Large intestine (tissue), 3 donors: ENCODE measurements at regions not wholly inside any gene's neighbourhood (a gene's known extent, or its start where the extent isn't known, plus 50 kb on each side); places are given as distances from the start of the nearest gene placed in this dataset.
"Not testable (repeated sequence)": the region's sequence is repeated elsewhere in the genome, so short reads cannot be mapped to it uniquely, and the experiment has no call there.

Experiments
- DNase-seq, 2 donors: peaks; one replicate each; pipeline versions ENCODE4 v3.0.0 to v3.0.0-alpha.2; 2013
- H3K27ac ChIP-seq: one replicate; pipeline ENCODE4 v1.5.1; 2013; ENCODE audit warnings: low read length
- H3K27me3 ChIP-seq: 2 replicates; pipeline ENCODE4 v1.6.1; 2013; ENCODE audit warnings: low read length; ENCODE audit not compliant: control insufficient read depth, insufficient read depth
- H3K36me3 ChIP-seq: 2 replicates; pipeline ENCODE4 v1.6.1; 2013; ENCODE audit warnings: low read length; ENCODE audit not compliant: control insufficient read depth, insufficient read depth
- H3K4me1 ChIP-seq: one replicate; pipeline ENCODE4 v1.6.1; 2013; ENCODE audit warnings: low read length; ENCODE audit not compliant: control insufficient read depth, insufficient read depth
- H3K4me3 ChIP-seq: one replicate; pipeline ENCODE4 v1.5.1; 2013; ENCODE audit warnings: low read length
- H3K9me3 ChIP-seq: one replicate; pipeline ENCODE4 v1.6.1; 2013; ENCODE audit warnings: mild to moderate bottlenecking, low read depth, low read length, moderate library complexity; ENCODE audit not compliant: control insufficient read depth
- WGBS: methylation state at CpG from one replicate; pipeline ENCODE4 v1.1.5; 2013; ENCODE audit warnings: low lambda C conversion rate; ENCODE audit not compliant: insufficient coverage; 5-methylcytosine and 5-hydroxymethylcytosine counted together

GRCh38 chr15:22579213-22579612 lies 120.5 kb downstream of the GOLGA6L22 start:
- no CpG with 5 or more reads among the region's 2 CpGs for WGBS
- not testable (repeated sequence) for H3K4me1 ChIP-seq, H3K9me3 ChIP-seq, H3K27me3 ChIP-seq, H3K4me3 ChIP-seq, H3K27ac ChIP-seq, H3K36me3 ChIP-seq, DNase-seq

DNA sequence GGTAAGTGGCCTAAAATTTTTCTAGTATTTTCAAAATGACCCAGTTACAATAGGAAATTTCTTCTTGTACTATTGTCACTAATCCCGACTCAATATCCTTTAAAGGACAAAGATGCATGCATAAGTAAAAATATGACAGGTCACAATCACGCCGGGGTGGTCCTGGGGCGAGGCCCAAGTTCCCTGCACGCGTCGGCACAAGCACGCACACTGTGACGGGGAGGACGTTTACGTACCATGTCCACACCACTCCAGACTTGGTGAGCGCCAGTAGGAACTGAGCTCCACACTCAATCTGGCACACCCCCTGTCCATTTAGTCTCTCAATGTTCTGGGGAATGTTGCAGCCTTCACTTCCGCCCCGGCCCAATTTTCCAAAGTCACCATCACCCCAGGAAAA lies 128.7 kb downstream of the GOLGA6L22 start:
- not testable (repeated sequence) for H3K36me3 ChIP-seq, H3K27ac ChIP-seq, H3K9me3 ChIP-seq, DNase-seq, H3K4me1 ChIP-seq, H3K4me3 ChIP-seq, H3K27me3 ChIP-seq
- WGBS, result no CpG with 5 or more reads among the region's 14 CpGs

GRCh38 chr15:22598552-22598951 lies 139.8 kb downstream of the GOLGA6L22 start:
- not testable (repeated sequence) for H3K4me3 ChIP-seq, H3K9me3 ChIP-seq, H3K36me3 ChIP-seq, DNase-seq, H3K4me1 ChIP-seq, H3K27me3 ChIP-seq, H3K27ac ChIP-seq
- no CpG with 5 or more reads among the region's 14 CpGs for WGBS

DNA sequence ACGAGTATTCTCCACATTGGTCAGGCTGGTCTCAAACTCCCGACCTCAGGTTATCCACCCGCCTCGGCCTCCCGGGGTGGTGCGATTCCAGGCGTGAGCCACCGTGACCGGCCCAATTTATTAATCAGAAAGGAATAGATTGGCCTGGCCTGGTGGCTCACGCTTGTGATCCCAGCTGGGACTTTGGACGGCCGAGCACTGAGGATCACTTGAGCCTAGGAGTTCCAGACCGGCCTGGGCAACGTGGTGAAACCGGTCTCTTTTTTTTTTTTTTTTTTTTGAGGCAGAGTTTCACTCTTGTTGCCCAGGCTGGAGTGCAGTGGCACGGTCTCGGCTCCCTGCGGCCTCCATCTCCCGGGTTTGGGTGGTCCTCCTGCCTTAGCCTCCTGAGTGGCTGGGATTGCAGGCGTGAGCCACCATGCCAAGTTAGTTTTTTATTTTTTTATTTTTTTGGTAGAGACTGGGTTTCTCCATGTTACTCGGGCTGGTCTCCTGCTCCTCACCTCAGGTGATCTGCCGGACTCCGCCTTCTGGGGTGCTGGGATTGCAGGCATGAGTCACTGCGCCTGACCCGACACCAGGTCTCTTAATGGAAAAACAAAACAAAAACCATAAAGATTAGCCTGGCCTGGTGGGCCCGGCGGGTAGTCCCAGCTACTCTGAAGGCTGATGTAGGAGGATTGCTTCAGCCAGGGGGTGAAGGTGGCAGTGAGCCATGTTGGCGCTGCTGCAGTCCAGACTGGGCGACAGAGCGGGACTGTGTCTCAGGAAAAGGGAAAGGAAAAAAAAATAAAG lies 141.0 kb downstream of the GOLGA6L22 start:
- 96% methylated on average over 4 of the region's 30 CpGs for WGBS

GRCh38 chr15:22616976-22617375 lies 158.3 kb downstream of the GOLGA6L22 start:
- H3K27me3 ChIP-seq, H3K9me3 ChIP-seq, H3K4me1 ChIP-seq, H3K4me3 ChIP-seq, H3K36me3 ChIP-seq, H3K27ac ChIP-seq, DNase-seq: not testable (repeated sequence)
- WGBS, result no CpG with 5 or more reads among the region's 9 CpGs

More for the DNA sequence above, 141.0 kb downstream of the GOLGA6L22 start:
- not testable (repeated sequence) for H3K36me3 ChIP-seq, H3K27ac ChIP-seq, H3K4me1 ChIP-seq, H3K4me3 ChIP-seq, H3K9me3 ChIP-seq, H3K27me3 ChIP-seq
- DNase-seq, result peak in 1 of 2 donors; percentile 1

DNA sequence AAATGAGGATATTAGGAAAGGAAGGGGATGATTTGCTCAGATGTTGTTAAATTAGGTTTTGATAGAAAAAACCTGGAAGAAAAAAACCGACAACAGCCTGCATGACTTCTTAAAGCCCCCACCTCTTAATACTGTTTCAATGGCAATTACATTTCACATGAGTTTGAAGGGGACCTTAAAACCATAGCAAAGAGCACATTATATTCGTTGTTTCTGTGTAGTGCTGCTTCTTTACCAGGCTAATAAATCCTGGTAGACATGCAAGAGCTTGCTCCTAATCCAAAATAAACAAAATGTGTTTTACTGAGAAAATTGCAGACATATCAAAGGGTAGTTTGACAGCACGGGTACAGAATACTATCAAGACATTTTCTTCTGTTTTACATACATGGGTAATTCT lies 154.7 kb upstream of the NIPA1 start:
- H3K4me1 ChIP-seq, DNase-seq, H3K27ac ChIP-seq, H3K9me3 ChIP-seq, H3K4me3 ChIP-seq, H3K36me3 ChIP-seq, H3K27me3 ChIP-seq: not testable (repeated sequence)
- no CpG with 5 or more reads among the region's 3 CpGs for WGBS

GRCh38 chr15:22639983-22640382 lies 146.5 kb upstream of the NIPA1 start:
- H3K36me3 ChIP-seq, H3K9me3 ChIP-seq, H3K27ac ChIP-seq, H3K4me1 ChIP-seq, DNase-seq, H3K27me3 ChIP-seq, H3K4me3 ChIP-seq: not testable (repeated sequence)
- WGBS, result no CpG with 5 or more reads among the region's 2 CpGs

DNA sequence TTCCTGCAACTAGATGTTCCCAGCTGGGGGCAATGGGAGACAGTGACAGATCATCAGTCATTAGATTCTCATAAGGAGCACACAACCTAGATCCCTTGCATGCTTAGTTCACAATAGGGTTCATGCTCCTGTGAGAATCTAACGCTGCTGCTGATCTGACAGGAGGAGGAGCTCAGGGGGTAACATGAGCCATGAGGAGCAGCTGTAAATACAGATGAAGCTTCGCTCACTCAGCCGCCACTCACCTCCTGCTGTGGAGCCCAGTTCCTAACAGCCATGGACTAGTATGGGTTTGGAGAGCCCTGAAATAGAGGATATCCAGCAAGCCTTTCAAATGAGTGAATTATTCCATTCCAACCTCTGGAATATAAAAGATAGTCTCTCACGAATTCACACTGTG lies 137.0 kb upstream of the NIPA1 start:
- H3K27ac ChIP-seq, H3K4me3 ChIP-seq, H3K4me1 ChIP-seq, H3K9me3 ChIP-seq, DNase-seq, H3K27me3 ChIP-seq, H3K36me3 ChIP-seq: not testable (repeated sequence)
- no CpG with 5 or more reads among the region's 4 CpGs for WGBS

DNA sequence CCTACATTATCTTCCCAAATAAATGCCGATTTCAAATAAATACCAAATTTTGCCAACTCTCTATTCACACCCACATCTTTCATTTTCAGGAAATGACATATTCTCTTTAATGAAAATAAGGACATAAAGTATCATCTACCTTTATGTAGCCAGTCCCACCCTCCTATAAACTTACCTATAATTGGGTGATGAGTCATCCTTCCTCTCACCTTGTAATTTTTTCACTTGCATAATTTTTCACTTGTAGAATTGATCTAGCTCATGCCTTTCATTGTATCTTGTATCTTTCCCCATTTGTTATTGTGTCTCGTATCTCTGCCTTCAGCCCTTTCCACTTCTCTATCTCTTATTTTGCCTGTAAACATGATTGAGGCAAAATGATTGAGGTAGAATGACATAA lies 135.3 kb upstream of the NIPA1 start:
- H3K4me3 ChIP-seq, H3K27me3 ChIP-seq, H3K4me1 ChIP-seq, H3K27ac ChIP-seq, H3K9me3 ChIP-seq, DNase-seq, H3K36me3 ChIP-seq: not testable (repeated sequence)
- WGBS, result 100% methylated on average over 1 of the region's 2 CpGs

DNA sequence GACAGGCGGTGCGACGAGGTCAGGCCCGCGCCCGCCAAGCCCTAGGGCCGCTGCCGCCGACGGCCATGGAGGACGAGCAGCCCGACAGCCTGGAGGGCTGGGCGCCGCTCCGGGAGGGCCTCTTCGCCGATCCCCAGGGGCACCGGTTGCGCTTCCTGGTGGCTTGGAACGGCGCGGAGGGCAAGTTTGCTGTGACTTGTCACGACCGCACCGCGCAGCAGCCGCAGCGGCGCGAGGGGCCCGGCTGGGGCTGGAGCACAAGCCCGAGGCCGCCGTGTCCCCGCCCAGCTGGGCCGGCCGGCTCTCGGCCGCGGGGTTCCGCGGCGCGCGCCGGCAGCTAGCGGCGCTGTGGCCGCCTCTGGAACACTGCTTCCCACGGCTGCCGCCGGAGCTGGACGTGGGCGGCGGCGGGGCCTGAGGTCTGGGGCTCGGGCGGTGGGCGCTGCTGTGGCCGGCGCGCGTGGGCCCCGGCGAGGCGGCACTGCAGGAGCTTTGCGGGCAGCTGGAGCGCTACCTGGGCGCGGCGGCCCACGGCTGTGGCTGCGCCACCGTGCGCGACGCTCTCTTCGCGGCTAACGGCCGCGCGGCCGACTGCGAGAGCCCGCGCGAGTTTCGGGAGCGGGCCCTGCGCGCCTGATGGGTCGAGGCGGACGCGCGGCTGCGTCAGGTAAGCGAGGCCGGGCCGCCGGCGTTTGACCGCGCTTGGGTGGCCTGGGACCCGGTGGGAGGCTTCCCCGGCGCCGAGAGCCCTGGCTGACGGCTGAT lies 122.0 kb upstream of the NIPA1 start:
- peak; percentile 21 to 51 for DNase-seq
- H3K27me3 ChIP-seq, H3K4me1 ChIP-seq, H3K27ac ChIP-seq, H3K36me3 ChIP-seq, H3K9me3 ChIP-seq: not testable (repeated sequence)
- no CpG with 5 or more reads among the region's 110 CpGs for WGBS
- H3K4me3 ChIP-seq, result peak overlapping the region; percentile 18
